IPS-NIHi7 (cell line): ENCODE measurements at regions not wholly inside any gene's neighbourhood (a gene's known extent, or its start where the extent isn't known, plus 50 kb on each side); places are given as distances from the start of the nearest gene placed in this dataset.

ENCODE experiments used
- DNase-seq: peaks from one replicate; pipeline ENCODE4 v3.0.0; 2012; ENCODE audit warnings: mixed read lengths; ENCODE audit errors: extremely low spot score

DNA sequence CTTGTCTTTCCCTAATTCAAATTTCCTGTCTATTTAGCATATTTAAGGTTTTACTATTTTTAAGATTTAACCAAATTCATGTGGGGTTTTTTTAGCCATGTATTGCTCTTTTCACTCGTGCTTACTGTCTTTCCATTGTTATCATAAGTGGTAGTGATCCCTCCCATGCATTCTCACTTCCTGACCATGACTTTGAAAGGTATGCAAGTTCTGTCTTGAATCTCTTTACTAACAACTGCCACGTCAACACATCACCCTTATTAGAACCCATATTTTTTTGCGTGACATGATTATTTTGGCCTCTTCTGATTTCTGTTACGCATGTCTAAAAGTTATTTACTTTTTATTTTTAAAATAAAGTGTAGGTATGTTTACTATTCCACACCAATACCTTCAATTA lies 94.7 kb upstream of the CDH6 start:
- no peak for DNase-seq

DNA sequence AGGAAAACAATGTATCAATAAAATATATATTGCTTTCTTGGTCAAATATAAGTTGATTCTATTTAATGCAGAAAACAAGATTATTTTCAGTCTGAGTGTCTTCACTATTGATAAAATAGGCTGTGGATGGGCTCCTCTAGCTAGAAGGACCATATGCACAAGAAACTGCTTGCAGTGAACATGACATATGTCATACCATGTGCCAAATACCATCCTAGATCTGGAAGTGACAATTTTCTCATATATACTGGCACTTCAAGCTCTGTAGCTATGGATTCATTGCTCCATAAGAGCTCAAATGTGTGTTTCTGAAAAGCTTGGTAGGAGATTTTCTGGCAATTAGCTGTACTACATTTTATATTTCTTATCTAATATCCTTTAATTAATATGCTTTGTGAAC lies 95.6 kb upstream of the CDH6 start:
- DNase-seq, result no peak

DNA sequence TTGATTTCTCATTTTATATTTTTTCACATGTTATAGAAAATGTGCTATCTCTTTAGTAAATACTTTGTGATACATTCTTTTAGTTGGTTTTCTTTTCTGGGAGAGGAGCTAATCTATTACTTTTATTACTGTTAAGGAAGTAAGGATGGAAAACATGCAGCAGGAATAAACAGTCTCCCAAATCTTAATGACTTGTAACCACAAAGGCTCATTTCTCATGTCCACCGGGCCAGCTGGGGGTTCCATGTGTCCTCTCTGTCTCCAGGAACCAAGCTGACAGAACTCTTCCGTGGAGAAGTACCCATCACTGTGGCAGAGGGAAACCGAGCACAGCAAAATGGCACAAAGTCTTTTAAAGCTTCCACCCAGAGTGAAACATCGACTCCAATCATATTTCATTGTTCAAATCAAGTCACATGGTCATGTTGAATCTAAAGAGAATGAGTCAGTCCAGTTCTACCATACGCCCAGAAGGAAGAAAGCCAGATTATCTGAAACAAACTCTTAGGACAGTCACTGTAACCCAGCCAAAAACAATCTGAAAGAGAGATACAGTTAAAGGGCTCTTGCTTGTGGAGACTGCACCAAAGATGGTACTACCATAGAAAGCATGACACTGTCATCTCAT lies 97.1 kb upstream of the CDH6 start:
- no peak for DNase-seq

DNA sequence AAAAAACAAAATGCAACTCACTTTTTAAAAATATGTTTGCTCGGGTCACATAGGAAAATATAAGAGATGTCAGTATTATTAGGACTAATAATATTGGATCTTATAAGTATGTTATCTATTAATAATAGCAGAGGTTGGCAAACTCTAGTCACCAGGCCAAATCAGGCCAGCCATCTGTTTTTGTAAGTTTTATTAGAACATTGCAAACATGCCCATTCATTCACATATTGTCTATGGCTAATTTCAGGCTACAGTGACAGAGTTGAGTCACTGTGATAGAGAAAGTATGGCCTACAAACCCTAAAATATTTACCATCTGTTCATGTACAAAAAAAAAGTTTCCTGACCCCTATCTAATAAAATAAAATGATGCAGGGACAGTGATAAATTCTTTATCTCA lies 97.7 kb upstream of the CDH6 start:
- no peak for DNase-seq

DNA sequence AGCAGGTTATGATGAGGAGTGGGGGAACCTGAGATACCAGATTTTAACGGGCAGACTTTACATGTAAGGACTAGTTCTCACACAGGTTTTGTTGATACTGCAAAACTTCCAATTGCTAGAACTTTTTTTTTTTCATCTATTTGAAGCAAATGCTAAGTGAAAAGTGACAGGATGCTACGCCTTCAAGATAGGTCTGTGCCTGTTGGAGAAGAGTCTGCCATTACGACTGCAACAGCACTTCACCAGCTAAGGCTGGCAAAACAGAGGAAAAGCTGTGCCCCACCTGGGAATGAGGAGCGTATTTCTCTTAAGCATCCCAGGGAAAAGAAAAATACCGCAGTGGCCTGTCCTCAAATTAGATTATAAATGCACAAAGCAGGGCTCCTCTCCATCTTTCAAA lies 102.0 kb upstream of the CDH6 start:
- DNase-seq, result no peak

DNA sequence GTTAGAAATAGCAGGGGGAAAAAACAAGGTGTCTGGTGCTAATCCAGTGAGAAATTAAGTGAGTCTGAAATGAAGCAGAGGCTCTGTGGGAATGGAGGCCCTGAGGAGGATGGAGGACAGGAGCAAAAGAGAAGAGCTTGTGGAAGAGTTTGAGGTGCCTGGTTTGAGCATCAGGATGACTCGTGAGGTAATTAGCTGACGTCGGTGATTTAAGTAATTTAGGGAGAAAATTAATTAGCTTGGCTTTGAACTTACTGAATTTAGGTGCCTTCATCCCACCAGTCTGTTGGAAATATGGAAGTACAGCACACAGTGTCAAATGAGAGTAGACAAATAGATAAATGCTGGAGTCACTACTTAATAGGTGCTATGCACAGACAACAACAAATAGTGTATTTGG lies 103.0 kb upstream of the CDH6 start:
- DNase-seq, result no peak

DNA sequence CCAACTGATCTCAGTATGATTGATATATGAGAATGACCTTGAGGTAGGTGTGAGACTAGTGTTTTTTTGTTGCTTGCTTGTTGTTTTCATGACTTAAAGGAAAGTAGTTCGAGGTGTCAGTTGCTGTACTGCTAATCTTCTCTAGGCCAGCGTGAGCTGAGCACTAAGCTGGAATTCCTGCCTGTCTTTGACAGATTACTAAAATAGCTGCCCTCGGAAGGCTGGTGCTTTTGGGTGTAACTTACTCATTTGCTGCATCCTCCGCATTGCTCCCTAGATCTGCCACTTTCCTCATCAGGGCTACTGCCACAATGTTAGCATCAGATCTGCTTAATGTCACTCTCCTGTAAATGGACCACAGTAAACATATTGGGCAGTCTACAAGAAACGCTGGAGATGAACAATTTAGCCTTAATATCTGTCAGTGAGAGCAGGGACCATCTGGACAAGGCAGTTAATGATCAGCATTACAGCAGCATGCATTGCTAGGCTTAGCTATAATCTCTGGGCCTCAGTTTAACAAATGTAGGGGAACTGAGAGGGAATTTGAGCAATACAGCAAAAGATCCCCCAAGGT lies 106.6 kb upstream of the CDH6 start:
- DNase-seq, result no peak

DNA sequence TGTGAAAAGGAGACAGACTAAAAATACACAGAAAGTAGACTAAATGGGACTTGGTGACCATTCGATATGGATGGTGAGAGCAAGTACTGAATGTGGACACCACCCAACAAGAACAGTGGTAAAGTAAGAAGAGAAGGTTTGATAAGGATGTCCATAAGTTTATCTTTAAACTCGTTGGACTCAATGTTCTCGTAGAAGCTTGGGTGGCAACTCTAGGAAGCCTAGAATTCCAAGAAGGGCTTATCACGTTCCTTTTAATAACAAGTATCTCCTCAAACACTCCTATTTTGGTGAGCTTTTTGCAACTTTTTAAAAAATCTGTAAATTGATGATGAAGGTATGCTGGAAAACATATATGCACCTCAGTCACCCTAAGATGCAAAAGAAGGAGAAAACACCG lies 108.6 kb upstream of the CDH6 start:
- no peak for DNase-seq

DNA sequence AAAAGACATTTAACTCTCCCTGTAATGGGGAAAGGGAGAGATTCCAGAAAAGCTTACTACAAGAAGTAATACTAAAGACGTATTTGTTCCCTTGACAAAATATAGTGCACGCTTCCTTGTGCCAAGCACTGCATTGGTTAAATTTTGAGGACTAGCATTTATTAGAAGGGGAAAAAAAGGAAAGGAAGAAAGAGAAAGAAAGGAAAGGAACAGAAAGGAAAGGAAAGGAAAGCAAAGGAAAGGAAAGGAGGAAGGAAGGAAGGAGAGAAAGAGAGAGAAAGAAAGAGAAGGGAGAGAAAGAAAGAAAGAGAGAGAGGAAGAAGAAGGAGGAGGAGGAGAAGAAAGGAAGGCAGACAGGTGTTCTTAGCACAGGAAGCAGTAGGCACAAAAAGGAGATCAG lies 110.1 kb upstream of the CDH6 start:
- no peak for DNase-seq

DNA sequence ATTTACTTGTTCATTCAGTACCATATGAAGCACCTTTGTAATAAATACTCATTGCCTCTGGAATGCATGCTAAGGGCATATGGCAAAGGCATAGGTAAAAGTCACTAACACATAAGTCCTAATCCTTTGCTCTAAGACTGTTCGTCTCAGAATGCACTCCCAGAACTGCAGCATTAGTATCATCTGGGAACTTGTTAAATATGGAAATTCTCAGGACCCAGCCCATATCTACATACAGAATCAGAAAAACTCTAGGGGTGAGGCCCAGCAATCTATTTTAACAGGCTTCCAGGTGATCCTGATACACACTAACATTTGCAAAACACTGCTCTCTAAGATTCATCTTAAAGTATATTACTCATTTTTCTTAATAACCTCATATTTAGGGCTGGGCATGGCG lies 113.8 kb upstream of the CDH6 start:
- no peak for DNase-seq

DNA sequence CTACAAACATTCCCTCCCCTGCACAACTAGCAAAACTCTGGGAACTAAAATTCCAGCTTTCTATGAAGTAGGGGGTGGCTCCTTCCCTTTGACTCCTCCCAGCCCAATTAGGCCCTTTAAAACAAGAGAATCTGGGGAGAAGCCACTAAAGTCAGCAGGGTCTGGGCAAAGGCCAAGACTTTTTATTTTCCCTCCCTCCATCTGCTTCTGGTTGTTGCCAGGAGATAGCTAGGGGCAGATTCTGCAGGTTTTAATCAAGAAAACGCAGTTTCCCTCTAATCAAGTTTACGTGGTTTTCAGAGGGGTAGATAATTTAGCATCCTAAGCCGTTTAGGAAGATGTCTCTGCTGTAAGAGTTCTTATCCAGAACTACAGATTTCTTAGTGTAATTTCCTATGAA lies 114.5 kb upstream of the CDH6 start:
- DNase-seq, result no peak

DNA sequence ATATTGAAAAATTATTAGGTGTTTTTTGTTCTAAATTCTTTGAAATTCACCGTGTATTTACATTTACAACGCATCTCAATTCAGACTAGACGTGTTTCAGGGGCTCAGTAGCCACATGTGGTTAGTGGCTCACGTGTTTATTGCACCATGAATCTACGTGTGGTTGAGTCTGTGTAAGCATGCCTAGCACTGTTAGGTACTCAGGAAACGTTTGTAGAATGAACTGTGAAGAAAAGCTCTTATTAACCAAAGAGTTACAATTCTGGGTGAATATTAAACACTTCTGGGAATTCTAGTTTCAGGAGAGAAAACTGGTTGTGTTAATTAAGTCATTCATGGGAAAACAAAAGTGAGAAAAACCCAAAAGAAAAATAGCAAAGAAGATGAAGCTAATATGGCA lies 117.5 kb upstream of the CDH6 start:
- DNase-seq, result no peak

DNA sequence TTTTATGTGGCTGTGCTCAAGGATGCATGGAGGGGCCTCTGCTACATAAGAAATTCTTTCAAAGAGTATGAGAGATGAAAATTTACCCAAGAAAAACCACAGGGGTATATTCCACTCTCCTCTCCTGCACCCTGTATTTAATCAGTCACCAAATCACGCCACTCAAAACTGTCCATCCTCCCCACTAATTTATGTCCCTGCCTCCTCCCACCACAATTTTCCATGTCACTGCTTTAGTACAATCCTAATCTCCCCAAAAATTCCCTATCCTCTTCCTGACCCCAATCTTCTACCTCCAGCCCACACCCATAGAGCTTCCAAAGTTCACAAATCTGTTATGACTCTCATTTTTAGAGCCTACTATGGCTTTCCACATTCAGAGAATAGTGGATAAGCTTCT lies 125.2 kb upstream of the CDH6 start:
- DNase-seq, result no peak

DNA sequence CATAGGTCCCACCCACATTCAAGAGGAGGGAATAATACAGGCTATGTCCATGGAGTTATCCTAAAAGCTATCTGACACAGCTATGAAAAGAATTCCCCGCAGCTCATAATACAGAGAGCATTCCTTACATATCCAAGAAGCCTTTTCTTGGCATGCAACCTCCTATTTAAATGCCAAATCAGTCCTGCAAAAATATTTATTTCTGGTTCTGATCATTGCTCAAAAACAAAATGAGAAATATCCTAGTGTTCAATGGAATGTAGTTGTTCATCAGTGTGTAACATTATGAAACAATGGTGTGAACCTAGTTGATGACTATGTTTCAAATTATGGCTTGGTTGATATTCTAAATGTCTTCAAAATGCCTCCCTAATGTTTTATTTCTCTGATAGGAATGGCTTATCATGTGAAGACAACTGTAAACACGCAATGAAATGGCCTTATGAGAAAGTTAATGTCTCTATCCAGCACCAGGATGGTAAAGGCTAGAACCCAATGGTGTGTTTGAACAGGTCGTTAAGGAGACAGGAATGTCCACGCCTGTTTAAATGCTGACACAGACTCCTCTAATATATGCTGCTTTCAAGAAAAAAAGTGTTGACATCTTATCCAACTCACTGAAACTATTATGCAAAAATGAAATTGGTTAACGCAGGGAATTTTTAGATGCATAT lies 126.7 kb upstream of the CDH6 start:
- no peak for DNase-seq

DNA sequence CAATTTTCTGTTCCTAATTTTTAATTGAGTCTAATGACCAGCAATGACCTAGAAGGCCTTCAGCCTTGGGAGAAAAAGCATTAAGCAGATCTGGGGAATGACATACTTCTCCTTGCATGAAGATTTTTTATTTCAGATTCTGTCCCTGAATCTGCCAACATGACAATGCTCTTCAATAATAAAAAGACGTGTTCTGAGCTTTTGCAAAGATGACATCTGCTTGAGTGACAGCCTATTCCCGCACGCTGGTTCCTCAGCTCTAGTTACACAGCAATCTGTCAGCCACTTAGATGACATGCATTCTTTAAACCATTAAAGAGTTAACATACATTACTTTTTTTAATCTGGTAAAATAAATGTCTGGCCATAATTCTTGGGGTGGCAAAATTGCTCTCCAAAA lies 129.3 kb upstream of the CDH6 start:
- no peak for DNase-seq

DNA sequence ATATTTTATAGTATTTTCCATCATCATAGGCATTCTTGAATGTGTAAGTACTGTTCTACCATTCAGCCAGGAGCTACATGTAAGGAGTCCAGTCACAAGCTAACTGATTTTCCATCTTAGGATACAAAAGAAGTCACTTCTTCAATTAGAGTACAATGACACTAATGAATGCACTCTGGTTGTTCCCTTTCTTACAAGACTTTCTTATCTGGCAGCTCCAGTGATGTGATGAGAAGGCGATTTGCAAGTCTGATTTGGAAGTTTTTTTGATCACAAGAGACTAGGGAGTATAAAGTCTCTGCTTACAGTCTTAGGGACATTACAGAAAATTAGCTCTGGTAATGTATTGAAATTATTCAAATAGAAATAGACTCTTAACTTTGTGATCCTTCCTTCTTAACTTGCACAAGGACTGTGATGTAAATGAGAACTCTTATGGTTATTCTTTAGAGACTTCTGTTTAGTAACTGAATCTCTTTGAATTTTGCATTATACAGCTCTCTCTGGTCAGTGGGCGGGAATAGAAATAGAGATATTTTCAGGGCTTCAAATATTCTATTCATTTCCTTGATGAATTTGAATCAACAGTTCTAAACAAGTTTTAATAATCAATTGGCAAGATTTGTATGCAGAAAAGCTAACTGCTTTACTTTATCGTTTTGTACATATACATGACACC lies 130.4 kb upstream of the CDH6 start:
- no peak for DNase-seq

DNA sequence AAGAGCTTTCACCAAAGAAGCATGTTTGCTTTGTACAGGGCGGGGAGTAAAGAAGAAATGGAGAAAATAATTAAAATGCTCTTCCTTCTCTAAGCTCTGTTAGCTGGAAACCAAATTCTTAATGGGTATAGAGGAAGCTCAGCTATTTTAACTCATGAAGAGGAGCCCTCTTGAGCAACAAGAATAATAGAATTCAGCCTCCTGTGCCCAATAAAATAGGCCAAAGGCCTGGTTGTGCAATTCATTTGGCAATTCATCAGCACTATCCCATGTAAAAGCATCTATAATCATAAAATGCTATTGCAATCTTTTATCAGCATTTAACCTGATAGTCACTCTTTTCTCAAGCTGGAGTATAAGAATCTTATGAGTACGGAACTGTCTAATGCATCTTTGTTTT lies 133.6 kb upstream of the CDH6 start:
- no peak for DNase-seq

DNA sequence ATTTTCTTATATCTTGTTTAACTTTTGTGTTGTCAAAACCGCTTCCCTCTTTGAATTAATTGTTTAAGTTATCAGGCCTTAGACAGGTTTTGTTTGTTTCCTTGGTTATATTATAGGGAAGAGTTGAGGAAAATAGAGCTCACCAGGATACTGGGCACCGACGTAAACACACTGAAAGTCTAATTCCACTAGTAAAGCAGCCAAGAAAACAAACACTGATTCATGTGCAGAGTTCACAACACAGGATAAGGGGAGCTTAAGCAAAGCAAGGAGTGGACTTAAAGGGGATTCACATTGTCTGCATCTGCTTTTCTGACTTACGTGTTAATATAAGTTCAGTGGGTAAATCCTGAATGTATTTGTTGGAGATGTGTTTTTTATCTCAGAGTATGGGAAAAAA lies 139.0 kb upstream of the CDH6 start:
- DNase-seq, result no peak

DNA sequence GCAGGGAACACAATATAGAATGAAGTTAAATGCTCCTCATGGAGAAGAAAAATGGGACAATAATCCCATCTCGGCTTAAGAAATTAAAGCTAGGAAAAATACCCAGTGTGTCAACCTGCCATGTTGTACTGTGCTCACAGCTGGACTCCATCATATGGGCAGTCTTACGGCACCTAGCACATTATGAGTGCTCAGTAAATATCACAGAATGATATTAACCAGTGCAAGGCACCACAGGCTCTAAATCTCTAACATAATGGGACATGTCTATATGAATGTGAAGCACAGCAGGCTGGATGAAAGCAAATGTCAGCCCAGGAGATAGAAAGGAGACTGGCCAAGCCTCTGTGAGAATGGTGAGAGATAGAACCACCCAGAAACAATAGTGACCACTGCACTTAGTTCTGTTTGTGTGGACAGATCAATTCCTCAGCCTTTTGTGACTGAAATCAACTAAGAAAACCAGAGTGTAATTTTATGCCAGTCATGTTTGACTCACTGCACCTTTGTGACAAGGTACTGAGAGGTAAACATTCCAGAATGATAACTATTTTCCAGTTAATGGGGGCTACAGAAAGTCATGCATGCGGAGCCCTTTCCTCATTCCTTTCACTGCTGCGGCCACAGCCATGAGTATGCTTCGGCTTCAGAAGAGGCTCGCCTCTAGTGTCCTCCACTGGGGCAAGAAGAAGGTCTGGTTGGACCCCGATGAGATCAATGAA lies 140.4 kb upstream of the CDH6 start:
- DNase-seq, result no peak

DNA sequence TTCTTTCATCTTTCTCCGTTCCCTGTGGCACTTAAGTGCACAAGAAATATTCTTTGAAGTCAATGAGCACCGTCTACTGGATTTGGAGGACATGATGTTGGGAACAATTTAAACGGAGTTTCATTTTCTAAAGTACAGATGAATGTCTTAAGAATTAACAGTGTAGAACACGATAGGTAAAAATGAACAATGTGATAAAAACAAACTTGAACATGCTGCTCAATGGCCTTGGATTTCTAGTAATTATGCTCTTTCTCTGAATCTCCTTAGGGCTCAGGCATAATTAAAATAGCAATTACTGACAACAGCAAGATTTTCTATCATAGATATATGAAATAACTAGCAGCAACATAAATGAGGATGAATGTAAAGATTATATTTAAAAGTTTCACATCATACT lies 142.2 kb upstream of the CDH6 start:
- DNase-seq, result no peak

DNA sequence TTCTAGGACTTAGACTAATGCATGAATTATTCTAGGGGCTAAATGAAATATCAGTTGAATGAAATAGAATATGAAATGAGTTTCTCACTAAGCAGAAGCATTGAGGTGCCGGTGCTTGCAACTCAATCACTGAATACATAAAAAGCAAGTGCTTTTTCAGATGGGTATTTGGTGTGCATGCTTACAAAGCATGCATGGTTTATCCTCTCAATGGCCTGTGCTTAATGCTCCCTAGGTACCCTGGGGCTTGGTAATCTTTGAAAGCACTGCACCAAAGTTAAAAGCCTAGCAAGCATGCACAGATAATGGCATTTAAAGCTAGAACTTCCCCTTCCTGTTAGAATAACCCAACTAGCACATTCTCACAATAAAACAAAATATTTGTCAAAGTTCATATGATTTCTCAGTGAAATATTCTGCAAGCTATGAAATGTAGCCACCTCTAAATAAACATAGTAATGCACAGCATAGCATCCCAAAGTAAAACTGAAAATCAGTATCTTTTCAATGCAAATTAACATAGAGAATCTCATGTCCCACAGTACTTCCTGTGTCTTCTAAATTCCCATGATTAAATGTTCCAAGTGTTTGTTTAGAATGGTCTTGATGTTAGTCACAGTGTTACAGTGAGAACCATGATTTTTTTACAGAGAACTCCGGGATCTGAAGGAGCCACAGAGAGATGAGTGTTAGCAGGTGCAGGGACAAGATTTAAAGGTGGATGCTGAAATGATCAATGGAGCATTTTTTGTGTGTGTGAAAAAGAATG lies 143.4 kb upstream of the CDH6 start:
- DNase-seq, result no peak

DNA sequence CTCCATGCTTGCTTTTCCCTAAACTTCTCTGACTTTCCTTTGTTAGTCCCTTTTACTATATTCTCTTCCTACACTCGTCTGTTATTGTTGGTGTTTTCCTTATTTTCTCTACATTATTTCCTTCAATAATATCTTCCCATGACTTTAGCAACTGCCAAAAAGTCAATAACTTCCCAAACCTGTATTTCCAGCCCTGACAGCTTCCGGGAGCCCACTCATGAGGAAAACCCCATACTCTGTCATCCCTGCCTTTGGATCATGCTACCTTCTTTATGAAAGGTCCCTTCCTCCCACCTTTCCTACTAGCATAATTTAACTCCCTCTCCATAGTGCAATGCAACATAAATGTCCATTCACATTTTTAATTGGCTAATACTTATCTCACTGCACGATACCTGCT lies 144.0 kb upstream of the CDH6 start:
- DNase-seq, result no peak
